ENCODE measurements at regions not wholly inside any gene's neighbourhood (a gene's known extent, or its start where the extent isn't known, plus 50 kb on each side); places are given as distances from the start of the nearest gene placed in this dataset.

DNA sequence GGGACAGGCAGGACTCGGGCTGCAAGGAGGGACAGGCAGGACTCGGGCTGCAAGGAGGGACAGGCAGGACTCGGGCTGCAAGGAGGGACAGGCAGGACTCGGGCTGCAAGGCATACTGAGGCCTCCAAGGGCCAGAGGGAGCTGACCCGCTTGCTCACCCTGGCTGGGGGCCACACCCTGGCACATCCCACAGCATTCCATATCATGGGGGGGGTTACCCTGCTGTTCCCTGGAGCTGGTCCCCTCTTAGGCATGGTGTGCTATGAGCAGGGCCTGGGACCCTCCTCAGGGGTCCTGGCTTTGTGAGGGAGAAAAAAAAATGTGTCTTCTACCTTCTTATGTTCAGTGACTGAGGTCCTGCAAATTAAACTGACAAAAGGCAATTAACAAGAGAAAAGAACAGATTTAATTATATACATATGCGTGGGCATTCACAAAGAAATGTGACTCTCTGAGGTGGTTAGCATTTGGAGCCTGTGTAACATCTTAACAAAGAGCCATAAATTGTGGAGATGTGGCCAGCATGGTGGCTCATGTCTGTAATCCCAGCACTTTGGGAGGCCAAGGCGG lies 97.6 kb upstream of the ALDH1A3 start:
- WGBS, 2 experiments (ENCODE audit: insufficient coverage in 1 of 2, insufficient read length in 1 of 2), result 86% methylated on average over 7 of the region's 7 CpGs; no CpG with 5 or more reads in 1 of the 2 experiments
- no peak overlapping the region for H3K27ac Mint-ChIP-seq
- Histone ChIP-seq H3K27ac (ENCODE audit: low read depth, low read length) (no peak overlapping the region), H3K9ac (ENCODE audit: extremely low read depth, low read length, poor library complexity, severe bottlenecking) (no peak overlapping the region), H3K4me1 (ENCODE audit: control insufficient read depth, insufficient read depth, low read length) (no peaks in the 10 kb centered on the region), H3K27me3 (ENCODE audit: control insufficient read depth, insufficient read depth, low read length, poor library complexity, severe bottlenecking) (no peaks in the 10 kb centered on the region), H3K4me3 (ENCODE audit: low read length) (no peak overlapping the region), H3K9me3 (ENCODE audit: control insufficient read depth, low read length) (no peaks in the 10 kb centered on the region), H3K36me3 (ENCODE audit: control insufficient read depth, insufficient read depth, low read length) (no peaks in the 10 kb centered on the region)
- H3K4me1 Mint-ChIP-seq, result peaks cover 7% of the 10 kb centered on the region
- no peak overlapping the region for H3K4me3 Mint-ChIP-seq
- TF ChIP-seq CTCF (conservative IDR thresholded peaks at IDR 0.05), result no peak
- H3K9me3 Mint-ChIP-seq, result no peaks in the 10 kb centered on the region
- no peaks in the 10 kb centered on the region for H3K27me3 Mint-ChIP-seq (ENCODE audit: insufficient read depth)
- peak; percentile 44 for DNase-seq
- no peaks in the 10 kb centered on the region for H3K36me3 Mint-ChIP-seq (ENCODE audit: low read depth)

GRCh38 chr15:100783291-100783690 lies 96.3 kb upstream of the ALDH1A3 start:
- 93 to 95% methylated on average over 5 to 7 of the region's 7 CpGs for WGBS, 2 experiments (ENCODE audit: insufficient coverage in 1 of 2, insufficient read length in 1 of 2)
- TF ChIP-seq CTCF (conservative IDR thresholded peaks at IDR 0.05), result no peak
- H3K27me3 ChIP-seq (ENCODE audit: control insufficient read depth, insufficient read depth, low read length, poor library complexity, severe bottlenecking), result no peaks in the 10 kb centered on the region
- Mint-ChIP-seq H3K9me3 (no peaks in the 10 kb centered on the region), H3K36me3 (ENCODE audit: low read depth) (no peaks in the 10 kb centered on the region), H3K27me3 (ENCODE audit: insufficient read depth) (peaks cover 3% of the 10 kb centered on the region), H3K4me1 (peaks cover 7% of the 10 kb centered on the region), H3K27ac (no peak overlapping the region), H3K4me3 (no peak overlapping the region)
- H3K4me1 ChIP-seq (ENCODE audit: control insufficient read depth, insufficient read depth, low read length), result no peaks in the 10 kb centered on the region
- no peaks in the 10 kb centered on the region for H3K36me3 ChIP-seq (ENCODE audit: control insufficient read depth, insufficient read depth, low read length)
- no peaks in the 10 kb centered on the region for H3K9me3 ChIP-seq (ENCODE audit: control insufficient read depth, low read length)
- H3K4me3 ChIP-seq (ENCODE audit: low read length), result no peak overlapping the region
- no peak overlapping the region for H3K9ac ChIP-seq (ENCODE audit: extremely low read depth, low read length, poor library complexity, severe bottlenecking)
- no peak overlapping the region for H3K27ac ChIP-seq (ENCODE audit: low read depth, low read length)
- peak; percentile 13 for DNase-seq

- Histone ChIP-seq H3K27ac (ENCODE audit: low read depth, low read length) (no peak overlapping the region), H3K9me3 (ENCODE audit: control insufficient read depth, low read length) (no peaks in the 10 kb centered on the region), H3K4me3 (ENCODE audit: low read length) (no peak overlapping the region), H3K9ac (ENCODE audit: extremely low read depth, low read length, poor library complexity, severe bottlenecking) (no peak overlapping the region), H3K36me3 (ENCODE audit: control insufficient read depth, insufficient read depth, low read length) (no peaks in the 10 kb centered on the region), H3K4me1 (ENCODE audit: control insufficient read depth, insufficient read depth, low read length) (no peaks in the 10 kb centered on the region), H3K27me3 (ENCODE audit: control insufficient read depth, insufficient read depth, low read length, poor library complexity, severe bottlenecking) (no peaks in the 10 kb centered on the region)
- peaks cover 3% of the 10 kb centered on the region for H3K27me3 Mint-ChIP-seq (ENCODE audit: insufficient read depth)
- TF ChIP-seq CTCF (conservative IDR thresholded peaks at IDR 0.05), result no peak
- no peak overlapping the region for H3K4me3 Mint-ChIP-seq
- no peak overlapping the region for H3K27ac Mint-ChIP-seq
- DNase-seq, result peak; percentile 28
- H3K9me3 Mint-ChIP-seq, result no peaks in the 10 kb centered on the region
- 93% methylated on average over 17 of the region's 17 CpGs for WGBS, 2 experiments (ENCODE audit: insufficient coverage in 1 of 2, insufficient read length in 1 of 2)
- peaks cover 7% of the 10 kb centered on the region for H3K4me1 Mint-ChIP-seq
- no peaks in the 10 kb centered on the region for H3K36me3 Mint-ChIP-seq (ENCODE audit: low read depth)
Observed at GRCh38 chr15:100783760-100784492, 95.7 kb upstream of the ALDH1A3 start.
